ENCODE measurements at regions not wholly inside any gene's neighbourhood (a gene's known extent, or its start where the extent isn't known, plus 50 kb on each side); places are given as distances from the start of the nearest gene placed in this dataset.
"Not testable (repeated sequence)": the region's sequence is repeated elsewhere in the genome, so short reads cannot be mapped to it uniquely, and the experiment has no call there.

DNA sequence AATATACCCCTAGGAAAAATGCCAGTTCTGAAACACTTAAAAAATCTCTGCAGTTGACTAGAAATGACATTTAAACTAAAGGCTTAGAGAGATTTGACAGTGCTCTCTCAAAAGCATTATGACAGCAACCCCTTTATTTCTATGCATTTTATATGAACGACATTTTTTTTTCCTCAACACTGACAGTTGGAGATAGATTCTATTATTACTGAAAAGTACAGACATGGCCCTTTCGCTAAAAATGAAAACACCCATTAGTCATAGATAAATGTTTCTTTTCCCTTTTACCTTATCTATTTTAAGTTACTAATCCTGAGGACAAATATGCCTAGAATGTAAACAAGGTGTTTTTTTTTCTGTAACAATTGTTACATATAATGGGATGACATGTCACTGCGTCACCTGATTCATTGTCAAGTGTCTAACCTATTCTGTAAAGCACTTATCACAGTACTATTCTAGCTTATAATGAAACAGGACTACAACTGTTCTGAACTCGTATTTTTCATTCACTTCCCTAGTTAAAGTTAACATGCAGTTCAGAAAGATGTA is 1169.6 kb upstream of the CRIM1 start:
- DNase-seq (ENCODE audit: low read depth in 2 of 3, low spot score in 1 of 3): no peak

DNA sequence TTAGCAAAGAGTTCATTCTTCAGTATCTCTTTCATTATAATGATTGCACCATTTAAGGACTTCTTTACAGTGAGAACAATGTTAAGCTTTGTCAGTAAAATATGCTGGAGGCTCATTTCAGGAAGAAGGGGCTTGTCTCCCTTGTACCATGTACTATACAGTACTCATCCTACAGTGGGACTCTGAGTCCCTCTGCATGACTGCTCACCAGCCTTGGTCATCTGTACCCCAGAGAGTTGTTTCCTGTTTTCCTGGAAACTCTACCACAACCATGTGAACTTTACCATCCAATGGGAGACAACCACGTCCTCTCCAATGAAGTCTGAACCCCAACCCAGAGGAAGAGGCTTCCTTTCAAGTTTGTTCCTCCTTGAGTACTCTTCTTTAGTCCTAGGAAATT is 1171.1 kb upstream of the CRIM1 start:
- DNase-seq (ENCODE audit: low read depth in 2 of 3, low spot score in 1 of 3): no peak

- not testable (repeated sequence) for DNase-seq (ENCODE audit: low read depth in 2 of 3, low spot score in 1 of 3)
Measured at GRCh38 chr2:35176726-35177125, 1178.9 kb upstream of the CRIM1 start.

DNA sequence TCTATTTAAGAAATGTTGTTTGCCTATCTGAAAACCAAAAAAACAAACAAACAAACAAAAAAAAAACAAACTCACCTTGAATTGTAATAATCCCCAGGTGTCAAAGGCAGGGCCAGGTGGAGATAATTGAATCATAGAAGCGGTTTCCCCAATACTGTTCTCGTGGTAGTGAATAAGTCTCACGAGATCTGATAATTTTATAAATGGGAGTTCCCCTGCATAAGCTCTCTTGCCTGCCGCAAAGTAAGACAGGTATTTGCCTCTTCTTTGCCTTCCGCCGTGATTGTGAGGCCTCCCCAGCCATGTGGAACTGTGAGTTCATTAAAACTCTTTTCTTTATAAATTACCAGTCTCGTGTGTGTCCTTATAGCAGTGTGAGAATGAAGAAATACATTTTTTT is 1180.7 kb upstream of the CRIM1 start:
- DNase-seq (ENCODE audit: low read depth in 2 of 3, low spot score in 1 of 3): no peak

DNA sequence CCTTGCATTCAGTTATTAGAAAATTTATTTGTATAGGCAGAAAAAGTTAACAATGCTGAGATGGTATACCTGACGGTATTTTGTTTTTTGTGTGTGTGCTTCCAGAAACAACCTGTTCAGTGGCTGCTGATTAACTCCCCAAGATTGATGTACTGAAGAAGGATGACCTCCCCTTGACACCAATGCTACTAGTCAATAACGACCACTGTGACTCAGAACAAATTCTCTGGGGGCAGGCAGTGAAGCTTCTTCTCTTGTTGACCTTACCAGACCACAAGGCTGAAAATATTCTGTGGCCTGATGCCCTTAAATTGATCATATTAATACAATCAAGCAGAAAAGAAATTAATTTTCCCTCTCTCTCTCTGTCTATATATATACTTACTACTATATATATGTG is 1182.9 kb upstream of the CRIM1 start:
- no peak for DNase-seq (ENCODE audit: low read depth in 2 of 3, low spot score in 1 of 3)

GRCh38 chr2:35168351-35168750 is 1187.2 kb upstream of the CRIM1 start:
- DNase-seq (ENCODE audit: low read depth in 2 of 3, low spot score in 1 of 3): no peak

GRCh38 chr2:35163948-35164347 is 1191.6 kb upstream of the CRIM1 start:
- no peak for DNase-seq (ENCODE audit: low read depth in 2 of 3, low spot score in 1 of 3)

GRCh38 chr2:35160871-35161270 is 1194.7 kb upstream of the CRIM1 start:
- no peak for DNase-seq (ENCODE audit: low read depth in 2 of 3, low spot score in 1 of 3)

- no peak for DNase-seq (ENCODE audit: low read depth in 2 of 3, low spot score in 1 of 3)
Measured at GRCh38 chr2:35125871-35126270, 1229.7 kb upstream of the CRIM1 start.

GRCh38 chr2:35125278-35125677 is 1230.3 kb upstream of the CRIM1 start:
- DNase-seq (ENCODE audit: low read depth in 2 of 3, low spot score in 1 of 3): no peak

- no peak for DNase-seq (ENCODE audit: low read depth in 2 of 3, low spot score in 1 of 3)
Measured at GRCh38 chr2:35116151-35116550, 1239.4 kb upstream of the CRIM1 start.

GRCh38 chr2:35114765-35115164 is 1240.8 kb upstream of the CRIM1 start:
- DNase-seq (ENCODE audit: low read depth in 2 of 3, low spot score in 1 of 3): no peak

GRCh38 chr2:35112367-35112766 is 1243.2 kb upstream of the CRIM1 start:
- not testable (repeated sequence) for DNase-seq (ENCODE audit: low read depth in 2 of 3, low spot score in 1 of 3)

DNA sequence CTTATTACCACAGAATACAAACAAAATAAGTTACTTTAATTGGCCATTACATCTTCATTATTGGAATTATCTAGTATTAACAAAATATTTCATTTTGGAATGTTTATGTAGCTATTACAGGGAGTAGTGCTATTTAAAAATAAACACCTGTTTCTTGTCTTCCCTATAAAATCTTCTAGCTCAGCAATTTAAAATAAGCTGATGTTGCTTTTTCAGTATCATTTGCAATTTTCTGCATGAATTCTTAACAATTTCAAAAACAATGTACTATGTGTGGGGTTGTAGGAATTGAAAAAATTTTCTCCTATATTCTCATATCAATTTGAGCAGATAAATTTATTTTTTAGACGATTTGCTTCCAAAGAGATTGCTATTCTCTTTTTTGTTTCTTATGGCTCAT is 1251.3 kb upstream of the CRIM1 start:
- DNase-seq (ENCODE audit: low read depth in 2 of 3, low spot score in 1 of 3): no peak

- DNase-seq (ENCODE audit: low read depth in 2 of 3, low spot score in 1 of 3): no peak
Measured at GRCh38 chr2:35099342-35099741, 1256.2 kb upstream of the CRIM1 start.

DNA sequence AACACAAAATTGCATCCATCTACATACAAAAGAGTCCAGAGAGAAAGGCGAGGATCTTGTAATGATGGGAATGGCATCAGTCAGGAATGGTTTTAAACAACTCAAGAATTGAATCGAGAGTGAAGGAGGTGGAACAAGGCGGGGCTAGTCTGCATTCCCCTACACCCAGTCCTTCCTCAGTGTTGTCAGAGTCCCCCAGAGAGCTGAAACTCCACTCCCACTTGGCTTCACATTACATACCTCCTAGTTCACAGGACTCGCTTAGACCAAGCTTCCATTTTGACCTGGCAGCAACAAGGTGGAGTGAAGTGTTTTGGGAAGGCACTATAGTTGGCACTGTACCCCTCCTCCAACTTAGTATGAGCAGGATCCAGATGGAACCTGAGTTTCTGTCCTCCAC is 1273.5 kb upstream of the CRIM1 start:
- no peak for DNase-seq (ENCODE audit: low read depth in 2 of 3, low spot score in 1 of 3)

DNA sequence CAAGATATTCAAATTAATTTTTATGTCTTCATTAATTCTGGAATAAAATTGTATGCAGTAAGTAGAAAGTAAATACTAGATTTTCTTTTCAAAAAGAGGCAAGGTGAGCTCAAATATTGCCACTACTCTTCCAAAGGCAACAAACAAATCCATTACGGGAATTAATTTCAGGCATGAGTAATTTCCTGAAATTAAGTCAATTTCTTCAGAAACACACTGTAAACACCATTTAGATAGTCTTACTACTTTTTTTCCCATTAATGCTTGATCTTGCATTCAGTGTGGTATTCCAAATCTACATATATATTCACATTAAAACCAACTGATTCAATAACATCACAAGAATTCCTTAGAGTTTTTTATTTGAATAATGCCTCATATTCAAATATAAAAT is 1274.0 kb upstream of the CRIM1 start:
- no peak for DNase-seq (ENCODE audit: low read depth in 2 of 3, low spot score in 1 of 3)

DNA sequence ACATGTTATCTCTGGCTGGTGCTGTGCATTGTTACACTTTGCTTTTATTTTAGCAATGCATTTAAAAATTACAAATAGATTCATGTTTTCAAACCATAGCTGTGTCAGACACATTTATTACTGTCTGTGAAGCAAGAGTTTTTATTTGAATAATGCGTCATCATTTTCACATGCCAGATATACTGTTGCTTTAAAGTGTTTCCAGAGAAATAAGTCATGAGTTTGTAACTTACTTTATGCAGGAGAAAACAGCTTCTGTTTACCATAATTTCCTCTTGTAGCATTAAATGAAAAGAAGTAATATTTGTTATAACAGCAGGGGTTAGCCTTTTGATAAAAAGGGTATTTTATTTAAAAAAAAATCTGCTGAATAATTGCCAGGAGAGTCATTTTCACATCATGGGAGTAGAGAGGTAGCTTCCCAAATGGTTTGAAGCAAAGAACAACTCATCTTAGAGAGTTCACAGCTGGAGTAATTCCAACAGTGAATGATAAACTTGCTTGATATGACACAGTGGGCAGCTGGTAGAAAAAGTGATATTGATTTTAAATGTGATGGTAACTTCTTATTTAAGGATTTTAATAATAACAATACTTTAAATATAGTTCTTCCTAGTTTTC is 1274.5 kb upstream of the CRIM1 start:
- DNase-seq (ENCODE audit: low read depth in 2 of 3, low spot score in 1 of 3): no peak

- DNase-seq (ENCODE audit: low read depth in 2 of 3, low spot score in 1 of 3): no peak
Measured at GRCh38 chr2:35080231-35080910, 1275.2 kb upstream of the CRIM1 start.

GRCh38 chr2:35067420-35067819 is 1288.2 kb upstream of the CRIM1 start:
- DNase-seq (ENCODE audit: low read depth in 2 of 3, low spot score in 1 of 3): no peak

DNA sequence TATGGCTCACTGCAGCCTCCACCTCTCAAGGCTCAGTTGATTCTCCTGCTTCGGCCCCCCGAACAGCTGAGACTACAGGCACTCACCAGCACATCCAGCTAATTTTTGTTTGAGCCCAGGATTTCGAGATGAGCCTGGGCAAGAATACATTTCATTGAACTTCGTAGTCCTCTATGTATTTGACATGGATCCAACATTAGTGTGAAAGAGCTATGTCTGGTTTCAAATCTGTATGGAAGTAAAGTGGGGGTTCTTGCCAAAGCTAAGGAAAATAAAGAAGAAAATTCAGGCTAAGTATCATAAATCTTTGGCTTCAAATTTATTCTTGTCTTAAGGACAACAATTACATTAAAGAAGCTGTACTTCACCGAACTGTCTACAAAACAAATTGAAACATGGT is 1291.7 kb upstream of the CRIM1 start:
- no peak for DNase-seq (ENCODE audit: low read depth in 2 of 3, low spot score in 1 of 3)

DNA sequence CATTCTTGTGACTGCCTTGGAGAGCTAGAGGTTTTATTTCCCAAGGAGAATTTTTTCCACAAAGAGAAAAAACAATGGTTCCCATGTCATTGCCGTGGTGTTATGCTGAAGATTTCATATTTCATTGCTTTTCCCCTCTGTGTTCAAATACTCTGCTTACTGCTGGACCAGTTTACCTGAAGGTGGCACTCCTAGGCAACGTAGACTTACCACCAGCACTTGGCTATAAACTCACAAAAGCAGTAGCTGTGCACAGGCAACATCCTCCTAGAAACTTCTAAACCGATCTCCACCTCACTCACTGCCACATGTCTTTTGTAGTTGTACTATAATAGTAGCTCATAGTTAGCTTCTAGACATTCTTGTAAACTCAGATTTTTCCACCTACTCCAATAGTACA is 1319.7 kb upstream of the CRIM1 start:
- DNase-seq (ENCODE audit: low read depth in 2 of 3, low spot score in 1 of 3): no peak

- no peak for DNase-seq (ENCODE audit: low read depth in 2 of 3, low spot score in 1 of 3)
Measured at GRCh38 chr2:35033748-35034147, 1321.8 kb upstream of the CRIM1 start.

Data from stimulated activated CD4-positive, alpha-beta T cell treated with anti-CD3 and anti-CD28 coated beads, Interleukin-12 subunit alpha, Interleukin-12 subunit beta, amount 100 ng/mL, for 48 hours (primary cell).